Loucy (cell line): ENCODE measurements at regions not wholly inside any gene's neighbourhood (a gene's known extent, or its start where the extent isn't known, plus 50 kb on each side); places are given as distances from the start of the nearest gene placed in this dataset.

Experiments
- CTCF ChIP-seq: fragments of 200-600 bp; sonication (generic); conservative IDR thresholded peaks from 2 replicates; pipeline ENCODE4 v1.5.1; 2014; ENCODE audit warnings: mild to moderate bottlenecking, antibody characterized with exemption, low read length
- EZH2phosphoT487 ChIP-seq: fragments of 200-600 bp; IDR thresholded peaks from 2 replicates; pipeline ENCODE4 v1.6.1; 2018; ENCODE audit warnings: antibody characterized with exemption, mild to moderate bottlenecking, moderate library complexity, borderline replicate concordance

GRCh38 chr1:218692808-218693207 is 347.7 kb downstream of the TGFB2 start:
- no peak for TF ChIP-seq CTCF
- no peak for TF ChIP-seq EZH2phosphoT487
